Stimulated activated naive CD4-positive, alpha-beta T cell (primary cell): ENCODE measurements at regions not wholly inside any gene's neighbourhood (a gene's known extent, or its start where the extent isn't known, plus 50 kb on each side); places are given as distances from the start of the nearest gene placed in this dataset.
"Not testable (repeated sequence)": the region's sequence is repeated elsewhere in the genome, so short reads cannot be mapped to it uniquely, and the experiment has no call there.

Experiments
- DNase-seq, 6 experiments: peaks; one replicate each; lab custom pipeline; 2025; lab: John Stamatoyannopoulos, UW

GRCh38 chr11:112514011-112514740 lies 253.5 kb upstream of the PLET1 start:
- DNase-seq, result no peak

GRCh38 chr11:112516261-112516660 lies 255.6 kb upstream of the PLET1 start:
- no peak for DNase-seq

GRCh38 chr11:112516755-112517154 lies 256.1 kb upstream of the PLET1 start:
- DNase-seq, result no peak

- DNase-seq, result no peak
Observed at GRCh38 chr11:112518371-112518770, 257.7 kb upstream of the PLET1 start.

- no peak for DNase-seq
Observed at GRCh38 chr11:112519751-112520150, 259.1 kb upstream of the PLET1 start.

- no peak for DNase-seq
Observed at GRCh38 chr11:112520354-112520753, 259.7 kb upstream of the PLET1 start.

- DNase-seq, result no peak
Observed at GRCh38 chr11:112522536-112522935, 261.9 kb upstream of the PLET1 start.

GRCh38 chr11:112523031-112523430 lies 262.4 kb upstream of the PLET1 start:
- DNase-seq, result no peak

- no peak for DNase-seq
Observed at GRCh38 chr11:112523477-112523876, 262.8 kb upstream of the PLET1 start.

GRCh38 chr11:112523951-112524350 lies 263.3 kb upstream of the PLET1 start:
- no peak for DNase-seq

- no peak for DNase-seq
Observed at GRCh38 chr11:112524798-112525197, 264.1 kb upstream of the PLET1 start.

- DNase-seq, result no peak
Observed at GRCh38 chr11:112525270-112525669, 264.6 kb upstream of the PLET1 start.

GRCh38 chr11:112525844-112526590 lies 265.4 kb upstream of the PLET1 start:
- no peak for DNase-seq

GRCh38 chr11:112526699-112527416 lies 266.2 kb upstream of the PLET1 start:
- no peak for DNase-seq

- no peak for DNase-seq
Observed at GRCh38 chr11:112529071-112529470, 268.4 kb upstream of the PLET1 start.

GRCh38 chr11:112532506-112532905 lies 271.8 kb upstream of the PLET1 start:
- no peak for DNase-seq

- no peak for DNase-seq
Observed at GRCh38 chr11:112533682-112534081, 273.0 kb upstream of the PLET1 start.

- DNase-seq, result no peak
Observed at GRCh38 chr11:112534208-112534607, 273.5 kb upstream of the PLET1 start.

- DNase-seq, result no peak
Observed at GRCh38 chr11:112537026-112537425, 276.4 kb upstream of the PLET1 start.

- DNase-seq, result no peak
Observed at GRCh38 chr11:112537846-112538330, 277.2 kb upstream of the PLET1 start.

GRCh38 chr11:112538534-112539280 lies 278.0 kb upstream of the PLET1 start:
- DNase-seq, result no peak

GRCh38 chr11:112539281-112539555 lies 278.6 kb upstream of the PLET1 start:
- not testable (repeated sequence) for DNase-seq
